GM21717 (cell line): ENCODE measurements at regions not wholly inside any gene's neighbourhood (a gene's known extent, or its start where the extent isn't known, plus 50 kb on each side); places are given as distances from the start of the nearest gene placed in this dataset.

ENCODE experiments used
- ATAC-seq: cut with Tn5 transposase; IDR thresholded peaks from one replicate; pipeline ENCODE4 v1.9.1; 2021; ENCODE audit warnings: mild to moderate bottlenecking, moderate library complexity; ENCODE audit not compliant: unreplicated experiment

DNA sequence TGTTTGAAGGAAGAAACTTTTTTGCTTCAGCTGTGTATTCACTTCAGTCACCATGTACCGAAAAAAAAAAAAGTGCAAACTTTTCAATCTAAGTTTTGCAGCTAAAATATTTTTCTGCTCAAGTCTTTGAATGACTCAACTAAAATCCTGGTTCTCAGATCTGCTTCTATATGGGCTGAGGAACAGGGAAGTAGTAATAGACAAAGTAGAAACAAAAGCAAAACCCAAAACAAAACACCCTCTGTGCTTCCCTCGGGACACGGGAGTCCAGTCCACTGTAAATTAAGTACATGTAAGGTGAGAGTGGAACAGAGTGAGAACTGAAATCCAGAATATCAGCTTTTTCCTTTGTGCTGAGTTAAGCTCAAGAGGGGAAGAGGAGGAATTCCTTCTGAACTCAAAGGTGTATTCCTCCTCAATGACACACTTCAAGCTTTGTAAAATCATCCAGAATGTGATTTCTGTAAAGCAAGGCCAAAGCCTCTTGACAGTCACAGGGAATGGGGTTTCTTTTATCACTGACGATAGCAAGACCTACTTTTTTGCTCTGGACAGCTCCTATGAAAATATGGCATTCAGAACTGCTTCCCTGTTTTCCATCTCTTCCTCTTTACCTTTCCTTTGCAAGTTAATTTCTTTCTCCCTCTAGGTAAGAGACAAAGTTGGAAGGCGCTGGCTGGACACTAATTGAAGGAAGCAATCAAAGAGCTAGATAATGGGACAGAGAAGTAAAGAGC is 433.5 kb upstream of the MMADHC start:
- ATAC-seq: peak; percentile 72

DNA sequence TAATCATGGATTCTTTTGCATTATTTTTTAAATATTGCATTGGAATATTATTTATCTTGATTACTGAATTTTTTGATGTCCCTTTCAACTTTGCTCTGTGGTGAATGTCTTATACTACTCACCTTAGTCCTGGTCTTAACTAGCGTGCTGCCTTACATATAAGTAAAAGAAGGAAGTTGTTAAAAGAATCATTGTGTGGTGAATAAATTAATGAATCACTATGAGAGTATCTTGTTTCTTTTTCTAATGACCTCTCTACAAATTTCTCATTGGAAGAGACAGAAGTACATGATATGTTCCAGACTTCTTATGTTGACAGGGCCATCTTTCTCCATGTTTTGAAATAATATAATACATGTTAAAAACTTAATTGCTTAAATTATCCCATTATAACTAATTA is 432.6 kb upstream of the MMADHC start:
- no peak for ATAC-seq

DNA sequence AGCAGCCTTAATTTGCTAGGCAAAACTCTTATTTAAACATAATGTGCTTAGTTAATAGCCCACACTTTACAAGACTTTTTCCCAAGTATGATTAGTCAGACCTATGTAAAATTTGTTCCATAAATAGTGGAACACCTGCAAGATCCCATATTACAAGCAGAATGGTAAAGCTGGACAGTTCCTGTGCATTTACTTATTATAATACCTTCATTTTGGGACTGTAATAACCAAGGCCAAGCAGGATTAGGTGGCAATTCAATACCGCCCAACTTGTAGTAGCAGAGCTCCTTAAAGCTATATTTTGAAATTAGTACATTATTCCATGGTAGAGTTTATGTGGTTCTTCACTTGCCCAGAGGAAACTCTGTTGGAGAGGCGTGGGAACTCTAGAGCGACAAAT is 431.5 kb upstream of the MMADHC start:
- ATAC-seq: no peak

DNA sequence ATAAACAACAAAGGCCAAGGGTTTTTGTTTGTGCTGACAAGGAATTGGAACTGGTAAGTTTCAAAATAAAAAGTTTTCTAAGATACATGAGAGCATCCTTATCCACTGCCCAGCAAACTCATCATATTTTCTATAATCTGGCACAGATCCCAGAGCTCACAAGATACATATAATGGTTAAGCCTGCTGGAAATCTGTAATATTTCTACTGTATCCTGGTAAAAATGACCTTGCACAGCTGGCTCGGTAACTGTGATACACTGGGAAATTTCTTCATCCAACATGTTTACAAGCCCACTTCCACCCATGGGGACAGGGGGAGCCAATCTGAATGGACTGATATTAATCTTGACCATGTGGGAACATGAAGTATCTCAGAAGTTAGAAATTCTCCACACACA is 425.4 kb upstream of the MMADHC start:
- no peak for ATAC-seq

DNA sequence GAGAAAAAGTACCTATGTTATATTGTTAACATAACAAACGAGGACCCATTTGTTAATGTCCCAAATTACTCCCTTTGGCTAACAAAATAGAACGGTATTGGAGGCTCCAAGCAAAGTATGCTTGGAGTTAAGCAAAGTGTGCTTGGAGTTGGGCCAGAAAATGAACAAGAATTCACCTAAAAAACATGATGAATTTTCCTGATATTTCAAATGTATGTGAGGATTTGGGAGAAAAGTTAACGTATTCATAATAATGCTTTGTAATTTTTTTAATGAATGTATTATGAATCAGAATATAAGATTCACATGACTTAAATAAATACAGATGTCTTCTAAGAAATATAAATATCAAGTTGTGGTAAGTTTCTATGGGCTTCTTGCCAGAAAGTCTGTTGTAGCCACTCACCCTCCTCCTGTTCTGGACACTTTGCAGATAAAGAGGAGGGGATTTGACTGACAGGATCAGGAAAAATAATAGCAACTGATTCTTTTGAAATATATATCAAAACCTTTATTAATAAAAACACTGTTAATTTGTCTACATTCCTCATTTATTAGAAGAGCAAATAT is 423.7 kb upstream of the MMADHC start:
- ATAC-seq: no peak

DNA sequence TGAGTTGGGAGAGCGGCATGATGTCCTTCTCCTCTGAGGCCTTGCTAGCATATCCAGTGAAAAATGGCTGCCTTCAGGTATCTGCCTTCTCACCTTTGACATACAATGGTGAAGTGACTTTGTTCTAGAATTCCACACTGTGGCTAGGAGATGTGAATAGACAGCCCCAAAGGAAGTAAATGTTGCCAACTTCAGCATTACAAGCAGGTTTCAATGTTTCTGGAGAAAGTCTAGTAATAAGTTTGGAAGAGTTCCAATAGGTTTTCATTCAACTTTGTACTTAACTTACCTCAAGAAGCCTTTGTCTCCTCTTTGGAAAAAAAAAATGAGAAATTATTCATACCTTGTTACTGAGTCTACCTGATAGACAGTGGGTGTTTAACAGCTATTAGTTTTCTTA is 421.3 kb upstream of the MMADHC start:
- ATAC-seq: no peak

DNA sequence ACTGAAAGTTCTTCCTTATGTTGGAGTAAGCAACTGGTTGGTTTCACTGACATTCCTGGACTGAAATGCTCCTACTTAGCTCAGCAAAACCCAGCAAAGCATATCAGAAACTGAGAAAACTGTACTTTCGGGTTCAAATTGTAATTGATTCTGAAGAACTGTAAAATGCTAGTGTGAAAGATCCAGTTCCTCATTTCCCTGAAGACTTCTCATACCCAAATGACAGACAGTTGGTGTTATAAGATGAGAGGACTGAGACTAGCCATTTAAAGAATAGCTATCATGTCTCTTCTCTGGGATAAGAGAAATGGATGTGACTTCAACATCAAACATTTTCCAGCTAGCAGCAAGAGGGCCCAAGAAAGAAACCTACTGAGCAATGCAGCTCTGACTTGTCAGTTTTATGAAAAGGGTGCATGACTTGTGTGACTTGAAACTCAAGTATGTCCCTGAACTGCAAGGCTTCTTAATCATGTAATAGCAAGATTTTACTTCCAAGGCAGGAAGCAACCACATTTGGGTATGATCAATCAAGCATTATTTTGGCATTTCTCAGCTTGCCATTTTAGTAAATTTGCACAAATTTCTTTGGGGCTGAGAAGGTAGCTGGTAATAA is 420.3 kb upstream of the MMADHC start:
- ATAC-seq: peak; percentile 77

DNA sequence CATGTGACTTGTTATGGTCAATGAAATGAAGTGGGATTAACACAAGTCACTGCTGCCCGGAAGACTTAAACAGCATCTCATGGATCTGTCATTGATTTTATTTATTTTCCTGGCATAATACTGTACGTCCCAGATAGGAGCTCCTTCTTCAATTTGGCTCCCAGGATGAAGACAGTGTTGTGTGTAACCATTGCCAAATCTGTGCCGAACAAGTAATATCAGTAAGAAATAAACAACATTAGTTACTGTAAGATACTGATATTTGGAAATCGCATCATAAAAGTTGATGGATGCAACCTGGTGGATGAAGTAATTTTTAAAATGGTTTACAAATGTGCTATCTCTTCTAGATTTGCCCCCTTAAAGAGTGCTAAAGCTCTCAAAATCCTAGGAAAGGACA is 419.0 kb upstream of the MMADHC start:
- ATAC-seq: no peak

DNA sequence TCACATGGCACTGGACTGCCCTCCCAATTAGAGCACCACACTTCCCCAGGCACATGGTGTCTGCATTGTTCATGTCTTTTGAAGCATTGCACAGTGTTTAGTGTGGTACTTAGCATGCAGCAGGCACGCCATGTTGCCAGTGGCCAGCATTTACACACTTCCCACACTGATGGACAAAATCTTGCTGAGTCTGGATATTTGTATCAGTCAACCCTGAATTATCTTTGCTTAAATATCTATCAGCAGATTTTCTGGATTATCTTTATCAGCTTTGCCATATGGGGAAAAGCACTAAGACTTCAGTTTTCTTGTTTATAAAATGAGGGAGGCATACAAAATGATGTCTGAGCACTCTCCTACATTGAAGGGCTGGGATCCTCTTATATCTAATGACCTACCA is 416.0 kb upstream of the MMADHC start:
- no peak for ATAC-seq

DNA sequence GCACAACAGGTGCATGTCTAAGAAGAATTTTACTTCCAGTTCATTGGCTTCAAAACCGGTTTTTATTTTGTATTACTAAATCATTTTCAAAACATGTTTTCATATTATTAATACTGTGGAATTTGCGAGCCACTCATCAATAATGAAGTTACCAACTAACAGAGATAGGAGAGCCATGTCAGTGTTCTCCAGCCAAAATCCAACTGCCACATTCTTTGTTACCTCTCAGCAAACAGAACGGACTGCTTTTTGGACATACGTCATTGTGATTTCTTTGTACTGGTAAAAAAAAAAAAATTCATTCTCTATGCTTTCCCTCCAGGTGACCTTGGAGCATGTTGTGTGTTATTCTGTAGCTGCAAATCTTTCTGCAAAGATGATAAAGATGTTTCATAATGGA is 414.2 kb upstream of the MMADHC start:
- ATAC-seq: no peak

DNA sequence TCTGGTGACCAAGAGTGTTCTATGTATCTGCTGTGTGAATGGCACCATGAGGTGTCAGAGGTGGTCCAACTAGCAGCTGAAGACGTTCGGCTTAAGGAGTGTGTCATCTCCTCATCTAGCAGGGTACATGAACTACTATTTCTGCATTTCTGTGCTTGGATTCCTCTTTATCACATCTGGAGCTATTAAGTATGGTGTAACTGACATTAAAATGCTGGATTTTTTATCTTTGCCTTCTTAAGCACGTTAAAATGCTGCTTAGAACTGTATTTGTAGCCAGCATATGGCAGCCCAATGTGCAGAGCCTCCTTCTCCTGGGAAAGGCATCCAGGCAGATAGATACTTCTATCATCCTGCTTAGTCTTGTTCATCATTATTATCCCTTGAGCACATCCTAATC is 409.3 kb upstream of the MMADHC start:
- ATAC-seq: no peak

DNA sequence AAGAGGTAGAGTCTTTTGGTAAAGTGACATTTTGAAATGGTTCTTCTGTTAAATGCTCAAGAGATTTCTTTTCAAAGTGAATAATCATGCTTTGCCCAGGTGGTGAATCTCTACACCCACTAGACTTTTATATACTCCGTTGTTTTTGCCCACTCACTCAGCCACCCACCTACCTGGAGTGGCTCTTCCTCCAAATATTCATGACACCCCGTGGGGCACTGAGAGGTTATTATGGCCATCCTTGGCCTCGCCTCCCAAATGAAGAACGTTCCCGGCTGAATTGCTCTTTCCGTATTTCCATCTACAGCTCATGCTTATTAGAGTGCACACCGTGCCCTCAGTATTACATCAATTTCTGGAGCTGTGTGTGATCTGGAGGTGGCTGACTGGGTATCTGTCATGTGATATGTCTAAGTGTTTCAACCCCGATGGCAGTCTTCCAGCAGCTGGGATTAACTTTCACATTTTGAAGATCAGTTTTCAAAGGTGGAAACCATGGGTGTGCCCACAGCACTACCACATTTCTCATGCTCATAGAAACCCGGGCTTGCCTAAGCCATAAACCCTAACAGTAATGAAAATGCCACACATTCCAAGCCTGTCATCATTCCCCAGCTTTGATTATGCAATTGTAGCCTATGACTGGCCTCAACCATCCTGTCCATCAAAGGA is 406.6 kb upstream of the MMADHC start:
- no peak for ATAC-seq

DNA sequence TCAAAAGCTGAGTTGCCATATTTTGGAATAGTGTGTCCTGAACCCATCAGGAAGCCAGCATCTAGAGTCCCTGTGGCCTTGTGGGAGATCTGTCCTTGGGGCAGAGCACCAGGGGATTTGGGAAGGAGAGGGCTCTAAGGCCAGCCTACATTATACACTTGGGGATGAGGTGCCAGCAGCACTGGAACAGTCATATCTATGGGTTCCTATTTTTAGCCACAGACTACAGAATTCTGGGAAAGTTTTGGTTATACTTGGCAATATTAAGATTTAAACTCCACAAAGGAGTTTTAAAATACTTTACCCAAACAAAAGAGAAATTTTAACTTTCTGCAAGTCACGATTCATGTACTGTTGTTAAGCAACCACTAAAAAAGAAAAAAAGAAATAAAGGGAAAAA is 405.7 kb upstream of the MMADHC start:
- no peak for ATAC-seq

DNA sequence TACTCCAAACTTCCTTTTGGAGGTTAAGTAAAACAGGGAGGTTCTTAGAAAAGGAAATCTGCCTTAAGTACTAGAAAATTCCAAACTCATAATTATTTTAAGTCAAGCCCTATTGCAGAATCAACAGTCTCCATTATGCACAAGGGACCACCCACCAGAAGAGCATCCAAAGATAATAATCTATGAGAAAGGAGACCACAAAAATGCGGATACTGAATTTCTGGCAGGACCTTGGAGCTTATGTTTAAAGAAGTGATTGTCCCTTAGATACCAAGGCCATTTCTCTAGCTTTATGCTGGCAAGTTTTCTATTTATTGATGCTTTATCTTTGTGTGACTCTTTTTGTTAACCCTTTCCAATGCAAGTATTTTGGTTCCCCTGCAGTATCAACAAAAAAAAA is 404.0 kb upstream of the MMADHC start:
- no peak for ATAC-seq

DNA sequence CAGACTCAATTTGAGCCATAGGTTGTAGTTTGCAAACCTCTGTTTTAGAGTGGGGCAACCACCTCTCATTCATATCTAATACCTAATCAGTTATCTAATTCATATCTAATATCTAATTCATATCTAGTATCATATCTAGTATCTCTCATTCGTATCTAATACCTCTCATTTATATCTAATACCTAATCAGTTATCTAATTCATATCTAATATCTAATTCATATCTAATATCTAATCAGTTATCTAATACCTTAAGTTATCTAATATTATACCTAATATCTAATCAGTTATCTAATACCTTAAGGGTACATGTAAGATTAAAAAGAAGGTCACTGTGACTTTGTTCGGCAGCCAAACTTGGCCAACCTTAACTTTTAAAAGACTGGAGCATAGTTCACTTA is 403.4 kb upstream of the MMADHC start:
- ATAC-seq: no peak

DNA sequence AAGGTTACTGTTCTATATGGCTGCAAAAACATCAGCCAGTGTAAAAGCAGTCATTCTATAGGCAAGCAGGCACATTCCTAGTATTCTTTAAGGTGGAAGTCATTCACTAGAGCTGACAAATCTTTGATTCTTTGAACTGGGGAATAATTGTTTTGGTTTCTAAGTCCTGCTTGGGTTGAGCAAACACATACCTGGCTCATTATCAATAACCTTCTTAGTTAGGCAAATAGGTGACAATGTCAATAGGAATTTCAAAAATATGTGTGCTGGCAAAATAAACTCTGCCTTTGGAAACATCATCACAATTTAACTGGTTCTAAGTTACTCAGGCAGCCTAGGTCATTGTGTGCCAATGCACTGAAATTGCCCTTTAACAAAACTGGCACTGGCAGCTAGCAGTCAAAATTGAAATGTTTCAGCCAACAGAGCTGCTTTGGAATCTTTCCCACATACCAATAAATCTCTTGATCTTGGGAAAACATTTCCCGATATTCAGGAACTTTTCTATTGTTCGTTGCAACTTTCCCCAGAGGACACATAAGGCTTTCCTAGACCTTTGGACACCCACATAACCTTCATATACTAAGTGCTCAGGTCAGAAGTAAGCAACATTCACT is 402.0 kb upstream of the MMADHC start:
- ATAC-seq: no peak

DNA sequence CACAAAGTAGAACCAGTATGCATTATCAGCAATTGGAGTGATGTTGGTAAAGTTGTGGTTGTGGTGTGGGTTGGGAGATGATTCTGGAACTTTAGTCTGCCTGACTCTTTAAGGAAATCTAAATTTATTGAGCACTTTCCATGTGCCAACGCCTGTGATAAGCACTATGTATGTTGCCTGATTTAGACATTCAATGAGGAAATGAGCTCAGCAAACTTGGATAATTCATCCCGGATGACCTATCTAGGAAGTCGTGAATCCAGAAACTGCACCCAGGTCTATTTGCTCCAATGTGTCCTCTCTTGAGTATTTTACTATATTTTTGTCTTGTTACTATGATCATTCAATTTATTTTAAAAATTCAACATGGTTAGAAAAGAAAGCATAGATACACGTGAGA is 400.8 kb upstream of the MMADHC start:
- no peak for ATAC-seq

DNA sequence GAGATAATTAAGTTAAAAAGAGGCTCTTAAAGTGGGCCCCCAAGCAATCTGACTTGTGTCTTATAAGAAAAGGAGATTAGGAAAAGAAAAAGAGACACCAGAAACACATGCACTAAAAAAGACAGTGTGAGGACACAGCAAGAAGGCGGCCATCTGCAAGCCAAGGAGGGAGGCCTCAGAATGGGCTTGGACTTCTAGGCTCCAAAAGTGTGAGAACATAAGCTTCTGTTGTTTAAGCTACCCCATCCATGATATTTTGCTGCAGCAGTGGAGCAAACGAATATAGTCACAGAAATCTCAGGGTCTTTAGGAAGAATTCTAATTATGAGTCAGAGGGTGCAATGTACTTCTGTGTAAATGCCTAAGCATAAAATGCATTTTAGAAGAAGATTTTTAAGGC is 399.3 kb upstream of the MMADHC start:
- ATAC-seq: no peak

DNA sequence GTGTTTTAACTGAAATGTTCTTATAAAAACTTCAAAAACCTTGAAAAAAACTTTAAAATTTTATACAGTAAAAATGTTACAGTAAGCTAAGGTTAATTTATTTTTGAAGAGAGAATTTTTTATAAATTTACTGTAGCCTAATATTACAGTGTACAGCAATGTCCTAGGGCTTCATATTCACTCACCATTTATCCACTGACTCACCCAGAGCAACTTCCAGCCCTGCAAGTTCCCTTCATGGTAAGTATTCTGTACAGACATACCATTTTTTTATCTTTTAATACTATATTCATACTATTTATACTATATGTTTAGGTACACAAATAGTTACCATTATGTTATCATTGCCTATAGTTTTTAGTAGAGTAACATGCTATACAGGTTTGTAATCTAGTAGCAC is 396.7 kb upstream of the MMADHC start:
- ATAC-seq: no peak

DNA sequence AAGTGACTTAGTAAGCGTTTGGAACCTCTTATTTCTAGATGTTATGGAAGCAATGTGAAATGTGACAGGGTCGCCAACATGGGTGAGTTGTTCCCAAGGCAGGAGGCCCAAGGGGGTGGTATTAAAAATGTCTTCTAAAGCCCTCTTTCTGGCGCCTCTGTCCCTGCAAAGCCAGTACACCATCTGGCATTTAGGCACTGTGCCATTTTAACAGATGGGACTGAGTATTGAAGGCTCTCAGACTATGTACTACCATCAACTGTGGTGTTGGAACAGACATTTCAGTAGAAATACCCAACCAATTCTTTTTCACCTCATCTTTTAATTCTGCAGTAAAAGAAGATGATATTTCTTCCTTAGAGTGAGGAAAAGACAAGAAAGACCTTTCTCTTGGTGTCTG is 384.5 kb upstream of the MMADHC start:
- no peak for ATAC-seq

DNA sequence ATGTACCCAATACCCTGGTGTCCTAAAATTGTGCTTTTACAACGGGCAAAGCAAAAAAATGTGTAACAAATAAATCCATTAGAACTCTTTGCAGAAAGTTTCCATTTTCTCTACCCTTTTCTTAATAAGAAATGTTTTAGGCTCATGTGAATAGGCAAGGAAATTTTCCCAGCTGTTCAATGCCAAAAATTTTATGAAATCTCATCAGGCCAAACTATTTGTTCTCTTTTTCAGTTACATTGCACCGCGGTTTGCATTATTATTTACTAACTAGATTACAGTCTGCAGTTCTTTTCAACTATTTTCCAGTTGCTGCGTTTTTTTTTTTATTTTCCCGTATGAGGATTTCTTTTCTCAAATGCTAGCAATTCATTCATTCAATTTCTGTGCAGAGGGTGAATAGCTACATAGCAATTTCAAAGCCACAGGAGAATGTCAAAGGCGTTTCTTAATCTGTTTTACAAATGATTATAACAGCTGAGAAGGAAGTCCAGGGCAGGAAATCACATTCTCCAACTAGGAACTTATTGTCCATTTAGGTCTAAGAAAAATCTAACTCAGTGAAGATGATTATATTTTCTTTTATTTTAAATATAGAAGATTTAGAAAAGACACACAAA is 367.5 kb upstream of the MMADHC start:
- ATAC-seq: no peak
